ENCODE measurements at regions not wholly inside any gene's neighbourhood (a gene's known extent, or its start where the extent isn't known, plus 50 kb on each side); places are given as distances from the start of the nearest gene placed in this dataset.
A peak's percentile ranks its signal among the peaks of the same experiment; 100 is the strongest.

DNA sequence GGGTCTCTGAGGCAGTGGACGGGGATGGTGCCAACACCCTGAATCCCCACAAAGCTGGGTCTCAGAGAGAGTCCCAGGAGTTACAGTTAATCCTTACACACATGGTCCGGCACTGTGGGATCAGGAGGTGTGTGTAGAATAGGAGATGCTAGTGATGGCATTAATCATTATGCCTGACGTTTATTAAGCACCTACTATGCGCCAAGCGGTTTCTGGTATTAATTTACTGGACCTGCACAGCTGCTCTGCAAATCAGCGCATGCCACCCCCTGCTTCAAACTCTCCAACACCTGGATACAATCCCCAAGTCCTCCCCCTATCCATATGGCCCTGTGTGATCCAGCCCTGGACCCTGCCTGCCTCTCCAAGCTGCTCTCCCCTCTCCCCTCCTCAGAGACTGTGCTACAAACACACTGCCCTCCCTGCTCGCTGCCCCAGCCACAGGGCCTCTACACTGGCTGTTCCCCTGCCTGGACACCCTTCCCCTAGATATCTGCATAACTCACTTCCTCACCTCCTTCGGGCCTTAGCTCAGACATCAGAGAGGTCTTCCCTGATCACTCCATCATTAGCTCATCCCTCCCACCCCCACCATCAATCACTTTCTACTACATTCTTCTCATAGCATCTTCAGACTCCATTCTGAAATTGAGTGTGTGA is 86.0 kb downstream of the RFLNA start:
- H3K36me3 ChIP-seq (ENCODE audit: insufficient read depth, low read length): peaks cover 31% of the 10 kb centered on the region
- intact Hi-C loops (cut with micrococcal nuclease): no loop called here
- H3K4me1 Mint-ChIP-seq: peaks cover 0 to 3% (median 0%) of the 10 kb centered on the region in 4 donors
- H3K36me3 Mint-ChIP-seq: peaks cover 21 to 57% of the 10 kb centered on the region in 2 donors
- H3K27me3 ChIP-seq (ENCODE audit: insufficient read depth, low read length): no peaks in the 10 kb centered on the region
- no peaks in the 10 kb centered on the region for H3K4me1 ChIP-seq (ENCODE audit: insufficient read depth, low read length)
- H3K9me3 ChIP-seq (ENCODE audit: control insufficient read depth in 1 of 2, low read length in 2 of 2): no peaks in the 10 kb centered on the region
- H3K27ac ChIP-seq (ENCODE audit: low read depth, low read length): no peak overlapping the region
- no peaks in the 10 kb centered on the region for H3K9me3 Mint-ChIP-seq
- POLR2A ChIA-PET (ENCODE audit: partially characterized antibody): no interaction called here
- peak overlapping the region in 1 of 8 donors; percentile 6 for H3K4me3 Mint-ChIP-seq
- H3K4me3 ChIP-seq (ENCODE audit: low read length in 2 of 2): no peak overlapping the region
- H3K27me3 Mint-ChIP-seq: no peaks in the 10 kb centered on the region
- H3K27ac Mint-ChIP-seq: peak overlapping the region in 5 of 7 donors; percentile 5 to 85 (median 28)
- CTCF ChIA-PET (ENCODE audit: partially characterized antibody): no interaction called here
- no peak for DNase-seq

- Histone ChIP-seq H3K36me3 (ENCODE audit: insufficient read depth, low read length) (peaks cover 25% of the 10 kb centered on the region), H3K4me3 (ENCODE audit: low read length in 2 of 2) (no peak overlapping the region), H3K27me3 (ENCODE audit: insufficient read depth, low read length) (no peaks in the 10 kb centered on the region), H3K9me3 (ENCODE audit: control insufficient read depth in 1 of 2, low read length in 2 of 2) (no peaks in the 10 kb centered on the region), H3K4me1 (ENCODE audit: insufficient read depth, low read length) (no peaks in the 10 kb centered on the region), H3K27ac (ENCODE audit: low read depth, low read length) (no peak overlapping the region)
- no peak for DNase-seq
- intact Hi-C loops (cut with micrococcal nuclease): no loop called here
- Mint-ChIP-seq H3K4me3 (no peak overlapping the region), H3K4me1 (peaks cover 0 to 2% (median 0%) of the 10 kb centered on the region in 4 donors), H3K36me3 (peaks cover 21 to 57% of the 10 kb centered on the region in 2 donors), H3K9me3 (no peaks in the 10 kb centered on the region), H3K27me3 (no peaks in the 10 kb centered on the region), H3K27ac (no peak overlapping the region)
- ChIA-PET POLR2A (ENCODE audit: partially characterized antibody) (no interaction called here), CTCF (ENCODE audit: partially characterized antibody) (no interaction called here)
Measured at GRCh38 chr12:124379938-124380754, 85.3 kb downstream of the RFLNA start.

DNA sequence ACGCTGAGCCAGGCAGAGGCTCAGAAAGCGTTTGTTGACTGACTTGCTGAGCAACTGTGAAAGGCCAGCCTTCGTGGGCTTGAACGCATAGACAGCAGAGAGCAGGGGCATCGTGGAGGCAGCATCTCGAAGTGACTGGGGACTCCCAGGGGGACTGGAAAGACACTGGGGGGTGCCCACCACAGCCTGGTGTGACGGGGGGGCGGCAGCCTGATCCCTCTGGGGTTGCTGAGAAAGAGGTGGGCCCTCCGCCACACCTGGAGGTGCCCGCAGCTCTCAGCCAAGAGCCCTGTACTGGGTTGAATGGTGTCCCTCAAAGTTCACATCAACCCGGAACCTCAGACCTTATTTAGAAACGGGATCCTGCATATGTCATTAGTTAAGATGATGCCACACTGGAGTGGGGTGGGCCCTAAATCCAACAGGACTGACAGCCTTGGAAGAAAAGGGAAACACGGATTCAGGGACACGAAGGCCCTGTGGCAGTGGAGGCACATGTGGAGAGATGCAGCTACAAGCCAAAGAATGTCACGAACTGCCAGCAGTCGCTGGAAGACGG is 84.6 kb downstream of the RFLNA start:
- no peaks in the 10 kb centered on the region for H3K9me3 Mint-ChIP-seq
- Histone ChIP-seq H3K9me3 (ENCODE audit: control insufficient read depth in 1 of 2, low read length in 2 of 2) (no peaks in the 10 kb centered on the region), H3K4me1 (ENCODE audit: insufficient read depth, low read length) (no peaks in the 10 kb centered on the region), H3K27ac (ENCODE audit: low read depth, low read length) (no peak overlapping the region), H3K27me3 (ENCODE audit: insufficient read depth, low read length) (no peaks in the 10 kb centered on the region), H3K4me3 (ENCODE audit: low read length in 2 of 2) (no peak overlapping the region), H3K36me3 (ENCODE audit: insufficient read depth, low read length) (peaks cover 21% of the 10 kb centered on the region)
- H3K27ac Mint-ChIP-seq: peak overlapping the region in 1 of 7 donors; percentile 37
- no peak for DNase-seq
- peaks cover 0 to 2% (median 0%) of the 10 kb centered on the region in 4 donors for H3K4me1 Mint-ChIP-seq
- H3K36me3 Mint-ChIP-seq: peaks cover 21 to 58% of the 10 kb centered on the region in 2 donors
- no peaks in the 10 kb centered on the region for H3K27me3 Mint-ChIP-seq
- no peak overlapping the region for H3K4me3 Mint-ChIP-seq
- POLR2A ChIA-PET (ENCODE audit: partially characterized antibody): interaction anchor here (0.6 kb wide), 1 partner anchor 394 kb away, joined by 4 read pairs; no protein-coding TSS in a partner anchor
- CTCF ChIA-PET (ENCODE audit: partially characterized antibody): interaction anchor here (1.3 kb wide), 1 partner anchor 387 kb away, joined by 3 read pairs; no protein-coding TSS in a partner anchor
- intact Hi-C loops (cut with micrococcal nuclease): no loop called here

- Histone ChIP-seq H3K27me3 (ENCODE audit: insufficient read depth, low read length) (no peaks in the 10 kb centered on the region), H3K4me1 (ENCODE audit: insufficient read depth, low read length) (no peaks in the 10 kb centered on the region), H3K36me3 (ENCODE audit: insufficient read depth, low read length) (peaks cover 21% of the 10 kb centered on the region), H3K27ac (ENCODE audit: low read depth, low read length) (no peak overlapping the region), H3K4me3 (ENCODE audit: low read length in 2 of 2) (no peak overlapping the region), H3K9me3 (ENCODE audit: control insufficient read depth in 1 of 2, low read length in 2 of 2) (no peaks in the 10 kb centered on the region)
- POLR2A ChIA-PET (ENCODE audit: partially characterized antibody): interaction anchor here (0.6 kb wide), 1 partner anchor 394 kb away, joined by 4 read pairs; no protein-coding TSS in a partner anchor
- DNase-seq: no peak
- Mint-ChIP-seq H3K27me3 (no peaks in the 10 kb centered on the region), H3K27ac (peak overlapping the region in 3 of 7 donors; percentile 53 to 80 (median 72)), H3K9me3 (no peaks in the 10 kb centered on the region), H3K4me3 (no peak overlapping the region), H3K4me1 (peaks cover 0 to 2% (median 0%) of the 10 kb centered on the region in 4 donors), H3K36me3 (peaks cover 21 to 58% of the 10 kb centered on the region in 2 donors)
- CTCF ChIA-PET (ENCODE audit: partially characterized antibody): interaction anchor here (1.3 kb wide), 1 partner anchor 388 kb away, joined by 3 read pairs; no protein-coding TSS in a partner anchor
- intact Hi-C loops (cut with micrococcal nuclease): no loop called here
Measured at GRCh38 chr12:124378926-124379325, 84.0 kb downstream of the RFLNA start.

- peaks cover 20% of the 10 kb centered on the region for H3K36me3 ChIP-seq (ENCODE audit: insufficient read depth, low read length)
- Mint-ChIP-seq H3K27me3 (no peaks in the 10 kb centered on the region), H3K36me3 (peaks cover 21 to 55% of the 10 kb centered on the region in 2 donors), H3K4me1 (peaks cover 0 to 2% (median 0%) of the 10 kb centered on the region in 4 donors), H3K4me3 (no peak overlapping the region), H3K27ac (peak overlapping the region in 2 of 7 donors; percentile 51 to 56), H3K9me3 (no peaks in the 10 kb centered on the region)
- no peak overlapping the region for H3K27ac ChIP-seq (ENCODE audit: low read depth, low read length)
- no peaks in the 10 kb centered on the region for H3K4me1 ChIP-seq (ENCODE audit: insufficient read depth, low read length)
- intact Hi-C loops (cut with micrococcal nuclease): no loop called here
- no peaks in the 10 kb centered on the region for H3K9me3 ChIP-seq (ENCODE audit: control insufficient read depth in 1 of 2, low read length in 2 of 2)
- CTCF ChIA-PET (ENCODE audit: partially characterized antibody): no interaction called here
- no peak for DNase-seq
- H3K27me3 ChIP-seq (ENCODE audit: insufficient read depth, low read length): no peaks in the 10 kb centered on the region
- no peak overlapping the region for H3K4me3 ChIP-seq (ENCODE audit: low read length in 2 of 2)
- POLR2A ChIA-PET (ENCODE audit: partially characterized antibody): no interaction called here
Measured at GRCh38 chr12:124377981-124378509, 83.2 kb downstream of the RFLNA start.

DNA sequence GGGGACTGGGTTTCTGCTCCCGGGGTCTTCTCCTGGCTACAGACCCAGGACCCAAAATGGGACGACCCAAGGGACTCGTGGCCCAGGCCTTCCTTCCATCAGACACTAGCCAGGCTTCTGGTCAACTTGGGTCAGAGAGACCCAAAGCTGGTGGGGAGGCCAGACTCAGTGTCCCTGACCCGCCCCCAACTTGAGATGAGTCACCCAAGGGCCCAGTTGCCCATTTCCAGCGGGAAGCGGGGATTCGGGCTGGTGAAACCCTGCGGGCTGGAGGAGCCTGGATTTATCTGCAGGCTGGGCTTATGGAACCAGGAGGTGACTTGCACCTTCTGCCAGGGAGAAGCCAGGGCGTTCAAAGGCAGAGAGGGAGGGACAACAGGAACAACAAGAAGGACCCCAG is 81.5 kb downstream of the RFLNA start:
- Histone ChIP-seq H3K27me3 (ENCODE audit: insufficient read depth, low read length) (no peaks in the 10 kb centered on the region), H3K4me3 (ENCODE audit: low read length in 2 of 2) (no peak overlapping the region), H3K9me3 (ENCODE audit: control insufficient read depth in 1 of 2, low read length in 2 of 2) (no peaks in the 10 kb centered on the region), H3K27ac (ENCODE audit: low read depth, low read length) (no peak overlapping the region), H3K4me1 (ENCODE audit: insufficient read depth, low read length) (no peaks in the 10 kb centered on the region), H3K36me3 (ENCODE audit: insufficient read depth, low read length) (peaks cover 16% of the 10 kb centered on the region)
- no peak for DNase-seq
- Mint-ChIP-seq H3K9me3 (no peaks in the 10 kb centered on the region), H3K27ac (no peak overlapping the region), H3K4me1 (peaks cover 0 to 2% (median 0%) of the 10 kb centered on the region in 4 donors), H3K27me3 (no peaks in the 10 kb centered on the region), H3K4me3 (no peak overlapping the region), H3K36me3 (peaks cover 19 to 53% of the 10 kb centered on the region in 2 donors)
- ChIA-PET CTCF (ENCODE audit: partially characterized antibody) (no interaction called here), POLR2A (ENCODE audit: partially characterized antibody) (no interaction called here)
- intact Hi-C loops (cut with micrococcal nuclease): no loop called here

DNA sequence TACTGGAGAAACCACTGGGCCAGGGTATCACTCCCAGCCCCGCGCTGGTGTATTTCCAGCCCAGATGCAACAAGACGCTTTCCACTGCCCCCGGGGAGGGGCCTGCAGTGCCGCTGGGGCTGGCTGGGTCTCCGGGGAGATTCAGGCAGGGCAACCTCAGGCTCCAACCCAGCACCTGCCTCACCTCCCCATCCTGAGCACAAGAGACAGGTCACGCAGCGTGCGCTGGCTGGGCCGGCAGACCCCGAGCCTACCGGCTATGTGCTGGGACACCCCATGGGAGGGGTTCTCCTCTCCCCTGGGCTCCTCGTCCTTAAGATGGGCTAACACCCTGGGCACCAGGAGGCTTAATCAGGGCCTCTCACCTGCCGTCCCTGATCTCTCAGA is 80.9 kb downstream of the RFLNA start:
- no peaks in the 10 kb centered on the region for H3K9me3 Mint-ChIP-seq
- peaks cover 14 to 51% of the 10 kb centered on the region in 2 donors for H3K36me3 Mint-ChIP-seq
- H3K27me3 Mint-ChIP-seq: no peaks in the 10 kb centered on the region
- no peaks in the 10 kb centered on the region for H3K4me1 Mint-ChIP-seq
- no peak overlapping the region for H3K4me3 Mint-ChIP-seq
- Histone ChIP-seq H3K4me1 (ENCODE audit: insufficient read depth, low read length) (no peaks in the 10 kb centered on the region), H3K27ac (ENCODE audit: low read depth, low read length) (no peak overlapping the region), H3K36me3 (ENCODE audit: insufficient read depth, low read length) (peaks cover 15% of the 10 kb centered on the region), H3K9me3 (ENCODE audit: control insufficient read depth in 1 of 2, low read length in 2 of 2) (no peaks in the 10 kb centered on the region), H3K4me3 (ENCODE audit: low read length in 2 of 2) (no peak overlapping the region), H3K27me3 (ENCODE audit: insufficient read depth, low read length) (no peaks in the 10 kb centered on the region)
- no peak overlapping the region for H3K27ac Mint-ChIP-seq
- ChIA-PET CTCF (ENCODE audit: partially characterized antibody) (no interaction called here), POLR2A (ENCODE audit: partially characterized antibody) (no interaction called here)
- no peak for DNase-seq
- intact Hi-C loops (cut with micrococcal nuclease): no loop called here
